Stomach (tissue), 8 donors: ENCODE measurements at regions not wholly inside any gene's neighbourhood (a gene's known extent, or its start where the extent isn't known, plus 50 kb on each side); places are given as distances from the start of the nearest gene placed in this dataset.

Experiments used
- DNase-seq, 2 donors: peaks; one replicate each; pipeline versions ENCODE4 v3.0.0 to v3.0.0-alpha.2; 2013 to 2019
- H3K27ac ChIP-seq, 5 donors: fragments of 200-600 bp in 4 of 5; sonication (generic) in 4 of 5; one replicate each; pipeline ENCODE4 v1.5.1; 2013 to 2019; ENCODE audit warnings: mild to moderate bottlenecking in 1 of 5, moderate library complexity in 1 of 5
- H3K27me3 ChIP-seq, 3 donors: fragments of 200-600 bp; sonication (generic); one replicate each; pipeline ENCODE4 v1.5.1; 2017 to 2019; ENCODE audit warnings: mixed run types in 1 of 3
- H3K36me3 ChIP-seq, 4 donors: fragments of 200-600 bp; sonication (generic); 1 replicate in 3 of 4; 2 replicates in 1 of 4; pipeline ENCODE4 v1.5.1; 2016 to 2019
- H3K4me1 ChIP-seq, 4 donors: fragments of 200-600 bp; sonication (generic); one replicate each; pipeline ENCODE4 v1.5.1; 2016 to 2019
- H3K4me3 ChIP-seq, 4 donors: fragments of 200-600 bp; sonication (generic) in 3 of 4; one replicate each; pipeline ENCODE4 v1.5.1; 2016 to 2019; ENCODE audit warnings: mild to moderate bottlenecking in 1 of 4
- H3K9me3 ChIP-seq, 4 donors: fragments of 200-600 bp; sonication (generic); one replicate each; pipeline ENCODE4 v1.5.1; 2016 to 2019
- CTCF ChIP-seq, 7 experiments: fragments of 450-650 bp in 4 of 7; fragments of 200-600 bp in 3 of 7; sonication (generic) in 3 of 7; IDR thresholded peaks; one replicate each; pipeline ENCODE4 v1.5.1; 2016 to 2019; ENCODE audit warnings: antibody characterized with exemption in 7 of 7, control low read depth in 2 of 7, mild to moderate bottlenecking in 1 of 7
- EP300 ChIP-seq: sonication (generic); formaldehyde crosslinking; IDR thresholded peaks from one replicate; pipeline ENCODE4 v1.6.1; 2017; ENCODE audit warnings: antibody characterized with exemption
- POLR2A ChIP-seq, 4 donors: fragments of 450-650 bp; IDR thresholded peaks; one replicate each; pipeline ENCODE4 v1.6.1; 2016; ENCODE audit warnings: antibody characterized with exemption in 4 of 4, control low read depth in 2 of 4, mild to moderate bottlenecking in 1 of 4, moderate library complexity in 1 of 4
- POLR2AphosphoS5 ChIP-seq, 3 donors: sonication (generic); formaldehyde crosslinking; IDR thresholded peaks; one replicate each; pipeline ENCODE4 v1.6.1; 2016; ENCODE audit warnings: antibody characterized with exemption in 3 of 3
- WGBS, 5 donors: extraction: QIAGEN DNeasy Blood & Tissue Kit in 3 of 5; methylation state at CpG; one replicate each; pipeline versions ENCODE4 v1.1.5 to v1.1.7; 2013 to 2018; 5-methylcytosine and 5-hydroxymethylcytosine counted together
- intact Hi-C: fragments of 100-400 bp; cut with DNase I; formaldehyde crosslinking; loops from one replicate; pipeline ENCODE4 v1.15.1; 2023; ENCODE audit warnings: low total_unique reads
- donor health status: healthy with polysubstance abuse.
- donor health status: Bipolar disorder and iron deficiency.
- donor health status: healthy.

DNA sequence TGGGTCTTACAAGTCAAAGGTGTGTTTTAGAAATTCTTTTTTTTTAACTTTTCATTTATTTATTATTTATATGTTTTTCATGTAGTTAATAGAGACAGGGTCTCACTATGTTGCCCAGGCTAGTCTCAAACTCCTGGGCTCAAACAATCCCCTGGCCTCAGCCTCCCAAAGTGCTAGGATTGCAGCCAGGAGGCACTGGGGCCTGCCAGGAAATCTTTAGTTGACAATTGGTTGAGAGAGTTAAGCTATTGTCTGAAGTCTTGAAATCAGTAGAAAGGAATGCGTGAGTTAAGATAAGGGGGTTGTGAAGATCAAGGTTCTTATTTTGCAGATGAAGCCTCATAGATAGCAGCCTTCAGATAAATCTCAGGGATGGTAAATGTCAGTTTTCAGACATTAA is 245.4 kb upstream of the GALNT17 start:
- no peaks in the 10 kb centered on the region for H3K36me3 ChIP-seq

GRCh38 chr7:70887186-70887585 is 244.8 kb upstream of the GALNT17 start:
- Histone ChIP-seq H3K4me3 (no peak overlapping the region), H3K36me3 (no peaks in the 10 kb centered on the region), H3K9me3 (peaks cover 0 to 39% (median 14%) of the 10 kb centered on the region in 4 donors), H3K27me3 (no peaks in the 10 kb centered on the region), H3K4me1 (no peaks in the 10 kb centered on the region), H3K27ac (no peak overlapping the region)
- TF ChIP-seq POLR2AphosphoS5 (IDR thresholded peaks at IDR 0.05) (no peak), EP300 (no peak), CTCF (IDR thresholded peaks at IDR 0.05) (no peak), POLR2A (IDR thresholded peaks at IDR 0.05) (no peak)
- DNase-seq: no peak
- intact Hi-C loops: no loop called here
- 43 to 64% (median 58%) methylated on average over 1 of the region's 1 CpG for WGBS, 5 donors

More for the DNA sequence above, 245.4 kb upstream of the GALNT17 start:
- Histone ChIP-seq H3K27me3 (no peaks in the 10 kb centered on the region), H3K4me3 (no peak overlapping the region), H3K9me3 (peaks cover 0 to 33% (median 14%) of the 10 kb centered on the region in 4 donors), H3K4me1 (no peaks in the 10 kb centered on the region), H3K27ac (no peak overlapping the region)
- TF ChIP-seq POLR2AphosphoS5 (IDR thresholded peaks at IDR 0.05) (no peak), EP300 (no peak), CTCF (IDR thresholded peaks at IDR 0.05) (no peak), POLR2A (IDR thresholded peaks at IDR 0.05) (no peak)
- intact Hi-C loops: no loop called here
- no peak for DNase-seq
- WGBS, 5 donors: 25 to 43% (median 30%) methylated on average over 1 of the region's 1 CpG

DNA sequence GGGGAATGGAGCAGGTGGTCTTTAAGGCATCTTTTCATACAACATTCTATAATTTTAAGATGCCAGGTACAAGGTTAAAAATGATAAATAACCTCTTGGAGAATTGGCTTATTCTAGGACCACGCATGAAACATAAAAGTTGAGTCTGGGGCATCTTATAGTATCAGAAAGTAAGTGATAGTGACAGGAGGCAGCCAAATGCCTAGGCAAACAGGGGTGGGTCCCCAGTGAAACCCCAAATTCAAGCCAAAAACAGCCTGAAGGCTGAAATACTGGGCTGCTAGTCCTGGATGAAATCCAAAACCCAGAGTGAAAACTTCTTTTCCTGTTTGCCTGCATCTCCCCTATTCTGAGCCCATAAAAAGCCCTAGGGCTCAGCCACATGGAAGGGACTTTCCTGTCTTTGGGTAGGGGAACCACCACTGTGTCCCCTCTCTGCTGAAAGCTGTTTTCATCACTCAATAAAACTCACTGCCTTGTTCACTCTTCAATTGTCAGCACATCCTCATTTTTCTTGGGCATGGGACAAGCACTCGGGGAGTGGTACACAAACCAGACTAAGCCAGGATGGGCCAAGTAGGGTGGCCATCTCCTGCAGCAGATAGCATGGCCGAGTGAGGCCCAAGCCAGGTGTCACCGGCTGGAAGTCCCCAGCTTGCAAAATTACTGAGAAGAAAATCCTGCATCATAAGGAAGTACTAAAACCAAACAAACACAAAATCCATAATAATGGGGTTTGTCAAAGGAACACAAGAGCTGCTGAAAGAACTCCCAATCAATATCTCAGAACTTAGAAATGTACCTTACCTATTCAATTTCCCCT is 241.6 kb upstream of the GALNT17 start:
- 66 to 79% (median 70%) methylated on average over 4 of the region's 4 CpGs for WGBS, 5 donors
- Histone ChIP-seq H3K4me3 (no peak overlapping the region), H3K9me3 (peaks cover 0 to 38% (median 14%) of the 10 kb centered on the region in 4 donors), H3K27me3 (no peaks in the 10 kb centered on the region), H3K27ac (no peak overlapping the region), H3K4me1 (no peaks in the 10 kb centered on the region), H3K36me3 (no peaks in the 10 kb centered on the region)
- no peak for DNase-seq
- intact Hi-C loops: no loop called here
- TF ChIP-seq POLR2A (IDR thresholded peaks at IDR 0.05): no peak
- no peak for TF ChIP-seq POLR2AphosphoS5 (IDR thresholded peaks at IDR 0.05)

- WGBS, 5 donors: 83 to 90% (median 86%) methylated on average over 10 of the region's 10 CpGs
- Histone ChIP-seq H3K27ac (no peak overlapping the region), H3K36me3 (no peaks in the 10 kb centered on the region), H3K27me3 (no peaks in the 10 kb centered on the region), H3K9me3 (peaks cover 0 to 37% (median 11%) of the 10 kb centered on the region in 4 donors), H3K4me1 (no peaks in the 10 kb centered on the region), H3K4me3 (no peak overlapping the region)
- intact Hi-C loops: no loop called here
- TF ChIP-seq CTCF (IDR thresholded peaks at IDR 0.05) (no peak), POLR2A (IDR thresholded peaks at IDR 0.05) (no peak), EP300 (no peak), POLR2AphosphoS5 (IDR thresholded peaks at IDR 0.05) (no peak)
- DNase-seq: no peak
Observed at GRCh38 chr7:70893422-70893821, 238.5 kb upstream of the GALNT17 start.
